Breast epithelium (tissue), 3 donors: ENCODE measurements at regions not wholly inside any gene's neighbourhood (a gene's known extent, or its start where the extent isn't known, plus 50 kb on each side); places are given as distances from the start of the nearest gene placed in this dataset.

ENCODE experiments used
- CTCF ChIP-seq, 3 donors: fragments of 450-650 bp; IDR thresholded peaks; one replicate each; pipeline ENCODE4 v1.5.1; 2016 to 2017; ENCODE audit warnings: antibody characterized with exemption in 3 of 3, mild to moderate bottlenecking in 3 of 3, moderate library complexity in 3 of 3
- POLR2A ChIP-seq: fragments of 450-650 bp; IDR thresholded peaks from one replicate; pipeline ENCODE4 v1.6.1; 2016; ENCODE audit warnings: antibody characterized with exemption, mild to moderate bottlenecking, moderate library complexity
- POLR2AphosphoS5 ChIP-seq, 3 donors: sonication (generic); formaldehyde crosslinking; IDR thresholded peaks; one replicate each; pipeline ENCODE4 v1.6.1; 2017; ENCODE audit warnings: antibody characterized with exemption in 3 of 3

- TF ChIP-seq POLR2AphosphoS5 (IDR thresholded peaks at IDR 0.05) (no peak), CTCF (IDR thresholded peaks at IDR 0.05) (no peak), POLR2A (no peak)
Measured at GRCh38 chr2:129735576-129735975, 243.9 kb upstream of the RAB6C start.
